Tibial nerve (tissue), 3 donors: ENCODE measurements at regions not wholly inside any gene's neighbourhood (a gene's known extent, or its start where the extent isn't known, plus 50 kb on each side); places are given as distances from the start of the nearest gene placed in this dataset.

ENCODE experiments used
- POLR2A ChIP-seq, 2 donors: fragments of 450-650 bp; IDR thresholded peaks; one replicate each; pipeline ENCODE4 v1.6.1; 2017; ENCODE audit warnings: antibody characterized with exemption in 2 of 2, mild to moderate bottlenecking in 2 of 2, moderate library complexity in 2 of 2
- TF ChIP-seq, protein P1 (sequence below), 5 experiments: fragments of 200-600 bp in 3 of 5; fragments of 450-650 bp in 2 of 5; sonication (generic) in 3 of 5; IDR thresholded peaks; one replicate each; pipeline ENCODE4 v1.5.1; 2016 to 2019; ENCODE audit warnings: antibody characterized with exemption in 5 of 5, mild to moderate bottlenecking in 3 of 5, moderate library complexity in 2 of 5

DNA sequence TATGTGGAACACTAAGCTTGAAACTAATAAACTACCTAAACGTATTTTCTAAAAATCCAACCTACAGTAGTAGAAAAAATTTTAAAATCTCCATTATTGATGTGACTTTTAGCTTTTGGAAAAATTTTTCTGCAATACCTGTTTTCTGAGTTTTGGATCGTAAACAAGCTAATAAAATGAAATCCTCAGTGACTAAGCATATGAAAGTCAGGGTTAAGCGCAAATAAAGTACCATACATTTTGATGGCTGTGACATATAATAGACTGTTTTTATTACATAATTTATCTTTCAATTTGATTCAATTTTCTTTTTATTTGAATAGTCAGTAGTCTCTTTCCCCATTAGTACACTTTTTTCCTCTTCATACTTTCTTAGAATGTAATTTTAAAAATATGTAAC lies 683.6 kb downstream of the NUP35 start:
- TF ChIP-seq, protein P1, sequence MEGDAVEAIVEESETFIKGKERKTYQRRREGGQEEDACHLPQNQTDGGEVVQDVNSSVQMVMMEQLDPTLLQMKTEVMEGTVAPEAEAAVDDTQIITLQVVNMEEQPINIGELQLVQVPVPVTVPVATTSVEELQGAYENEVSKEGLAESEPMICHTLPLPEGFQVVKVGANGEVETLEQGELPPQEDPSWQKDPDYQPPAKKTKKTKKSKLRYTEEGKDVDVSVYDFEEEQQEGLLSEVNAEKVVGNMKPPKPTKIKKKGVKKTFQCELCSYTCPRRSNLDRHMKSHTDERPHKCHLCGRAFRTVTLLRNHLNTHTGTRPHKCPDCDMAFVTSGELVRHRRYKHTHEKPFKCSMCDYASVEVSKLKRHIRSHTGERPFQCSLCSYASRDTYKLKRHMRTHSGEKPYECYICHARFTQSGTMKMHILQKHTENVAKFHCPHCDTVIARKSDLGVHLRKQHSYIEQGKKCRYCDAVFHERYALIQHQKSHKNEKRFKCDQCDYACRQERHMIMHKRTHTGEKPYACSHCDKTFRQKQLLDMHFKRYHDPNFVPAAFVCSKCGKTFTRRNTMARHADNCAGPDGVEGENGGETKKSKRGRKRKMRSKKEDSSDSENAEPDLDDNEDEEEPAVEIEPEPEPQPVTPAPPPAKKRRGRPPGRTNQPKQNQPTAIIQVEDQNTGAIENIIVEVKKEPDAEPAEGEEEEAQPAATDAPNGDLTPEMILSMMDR (IDR thresholded peaks at IDR 0.05) = no peak
- TF ChIP-seq POLR2A (IDR thresholded peaks at IDR 0.05) = no peak
